ENCODE measurements at regions not wholly inside any gene's neighbourhood (a gene's known extent, or its start where the extent isn't known, plus 50 kb on each side); places are given as distances from the start of the nearest gene placed in this dataset.

- DNase-seq (ENCODE audit: low spot score) = no peak
Observed at GRCh38 chr3:86282106-86282787, 708.7 kb downstream of the VGLL3 start.

- no peak for DNase-seq (ENCODE audit: low spot score)
Observed at GRCh38 chr3:86269364-86270155, 721.4 kb downstream of the VGLL3 start.

- DNase-seq (ENCODE audit: low spot score) = no peak
Observed at GRCh38 chr3:86257955-86258641, 732.9 kb downstream of the VGLL3 start.

GRCh38 chr3:86254480-86254879 is 736.5 kb downstream of the VGLL3 start:
- DNase-seq (ENCODE audit: low spot score) = no peak

GRCh38 chr3:86251781-86252180 is 739.2 kb downstream of the VGLL3 start:
- no peak for DNase-seq (ENCODE audit: low spot score)

- DNase-seq (ENCODE audit: low spot score) = no peak
Observed at GRCh38 chr3:86249833-86250232, 741.1 kb downstream of the VGLL3 start.

GRCh38 chr3:86245360-86245759 is 745.6 kb downstream of the VGLL3 start:
- DNase-seq (ENCODE audit: low spot score) = peak; percentile 27

GRCh38 chr3:86244905-86245304 is 746.0 kb downstream of the VGLL3 start:
- DNase-seq (ENCODE audit: low spot score) = no peak

- no peak for DNase-seq (ENCODE audit: low spot score)
Observed at GRCh38 chr3:86239946-86240345, 751.0 kb downstream of the VGLL3 start.

GRCh38 chr3:86234506-86235254 is 756.3 kb downstream of the VGLL3 start:
- no peak for DNase-seq (ENCODE audit: low spot score)

GRCh38 chr3:86230762-86231161 is 760.2 kb downstream of the VGLL3 start:
- no peak for DNase-seq (ENCODE audit: low spot score)

- DNase-seq (ENCODE audit: low spot score) = no peak
Observed at GRCh38 chr3:86229775-86230094, 761.2 kb downstream of the VGLL3 start.

GRCh38 chr3:86229086-86229774 is 761.7 kb downstream of the VGLL3 start:
- no peak for DNase-seq (ENCODE audit: low spot score)

- DNase-seq (ENCODE audit: low spot score) = no peak
Observed at GRCh38 chr3:86228101-86228500, 762.8 kb downstream of the VGLL3 start.

GRCh38 chr3:86225461-86225860 is 765.5 kb downstream of the VGLL3 start:
- DNase-seq (ENCODE audit: low spot score) = no peak

GRCh38 chr3:86221601-86222000 is 769.3 kb downstream of the VGLL3 start:
- DNase-seq (ENCODE audit: low spot score) = no peak

- no peak for DNase-seq (ENCODE audit: low spot score)
Observed at GRCh38 chr3:86208772-86209171, 782.2 kb downstream of the VGLL3 start.

- DNase-seq (ENCODE audit: low spot score) = no peak
Observed at GRCh38 chr3:86182606-86183005, 808.3 kb downstream of the VGLL3 start.

- DNase-seq (ENCODE audit: low spot score) = peak; percentile 88
Observed at GRCh38 chr3:86180696-86181095, 810.3 kb downstream of the VGLL3 start.

GRCh38 chr3:86178095-86178494 is 812.9 kb downstream of the VGLL3 start:
- no peak for DNase-seq (ENCODE audit: low spot score)

GRCh38 chr3:86176445-86176784 is 814.5 kb downstream of the VGLL3 start:
- no peak for DNase-seq (ENCODE audit: low spot score)

Measured in RKO (cell line).